ENCODE measurements at regions not wholly inside any gene's neighbourhood (a gene's known extent, or its start where the extent isn't known, plus 50 kb on each side); places are given as distances from the start of the nearest gene placed in this dataset.
A peak's percentile ranks its signal among the peaks of the same experiment; 100 is the strongest.

DNA sequence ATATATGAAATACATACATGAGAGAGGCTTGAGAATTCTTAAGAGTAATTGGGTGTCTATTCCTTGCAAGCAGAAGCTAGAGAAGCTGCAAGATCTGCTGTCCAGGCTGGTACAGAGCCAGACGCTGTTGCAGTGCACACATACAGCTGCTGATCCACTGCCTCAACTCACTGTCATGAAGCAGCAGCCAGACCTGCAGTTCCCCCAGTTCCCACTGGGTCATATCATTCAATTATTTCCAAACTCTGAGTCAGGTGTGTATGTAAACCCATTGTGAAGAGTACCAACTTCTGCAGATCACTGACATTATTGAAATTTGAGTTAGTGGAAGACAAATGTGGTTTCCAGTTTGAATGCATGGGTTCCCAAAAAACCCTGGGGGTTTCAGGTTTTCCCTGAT lies 1212.8 kb upstream of the ADGRL3 start:
- TF ChIP-seq, protein P1, sequence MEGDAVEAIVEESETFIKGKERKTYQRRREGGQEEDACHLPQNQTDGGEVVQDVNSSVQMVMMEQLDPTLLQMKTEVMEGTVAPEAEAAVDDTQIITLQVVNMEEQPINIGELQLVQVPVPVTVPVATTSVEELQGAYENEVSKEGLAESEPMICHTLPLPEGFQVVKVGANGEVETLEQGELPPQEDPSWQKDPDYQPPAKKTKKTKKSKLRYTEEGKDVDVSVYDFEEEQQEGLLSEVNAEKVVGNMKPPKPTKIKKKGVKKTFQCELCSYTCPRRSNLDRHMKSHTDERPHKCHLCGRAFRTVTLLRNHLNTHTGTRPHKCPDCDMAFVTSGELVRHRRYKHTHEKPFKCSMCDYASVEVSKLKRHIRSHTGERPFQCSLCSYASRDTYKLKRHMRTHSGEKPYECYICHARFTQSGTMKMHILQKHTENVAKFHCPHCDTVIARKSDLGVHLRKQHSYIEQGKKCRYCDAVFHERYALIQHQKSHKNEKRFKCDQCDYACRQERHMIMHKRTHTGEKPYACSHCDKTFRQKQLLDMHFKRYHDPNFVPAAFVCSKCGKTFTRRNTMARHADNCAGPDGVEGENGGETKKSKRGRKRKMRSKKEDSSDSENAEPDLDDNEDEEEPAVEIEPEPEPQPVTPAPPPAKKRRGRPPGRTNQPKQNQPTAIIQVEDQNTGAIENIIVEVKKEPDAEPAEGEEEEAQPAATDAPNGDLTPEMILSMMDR (IDR thresholded peaks at IDR 0.05; ENCODE audit: low read depth, low read length, missing control alignments): no peak
- DNase-seq: no peak
- Histone ChIP-seq H3K4me3 (ENCODE audit: low read depth, low read length) (no peak overlapping the region), H3K27ac (no peak overlapping the region), H3K27me3 (replicated peaks) (no peaks in the 10 kb centered on the region), H3K36me3 (replicated peaks) (no peaks in the 10 kb centered on the region)
- in situ Hi-C loops (cut with HindIII; ENCODE audit: low pct_ligation_motif_present, low sequenced_read_pairs): no loop called here

DNA sequence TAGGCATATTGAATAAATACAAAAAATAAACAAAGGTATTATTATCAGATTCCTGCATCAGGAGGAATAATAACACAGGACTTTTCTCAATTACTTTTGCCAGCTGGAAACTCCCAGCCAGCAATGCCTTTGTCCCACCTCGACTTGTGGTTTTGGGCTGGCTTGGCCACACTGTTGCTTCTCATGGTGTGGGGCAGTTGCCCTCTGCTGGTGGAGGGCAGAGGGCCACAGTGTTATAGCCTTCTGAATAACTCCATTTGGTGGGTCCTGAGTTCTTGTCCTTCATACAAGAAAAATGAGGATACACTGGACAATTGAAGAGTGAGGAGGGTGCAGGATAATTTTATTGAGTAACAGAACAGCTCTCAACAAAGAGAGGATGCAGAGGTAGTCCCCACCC lies 1206.0 kb upstream of the ADGRL3 start:
- Histone ChIP-seq H3K36me3 (replicated peaks) (no peaks in the 10 kb centered on the region), H3K4me3 (ENCODE audit: low read depth, low read length) (no peak overlapping the region), H3K27me3 (replicated peaks) (no peaks in the 10 kb centered on the region), H3K27ac (no peak overlapping the region)
- no peak for DNase-seq
- TF ChIP-seq, protein P1 (IDR thresholded peaks at IDR 0.05; ENCODE audit: low read depth, low read length, missing control alignments): peak; percentile 8
- in situ Hi-C loops (cut with HindIII; ENCODE audit: low pct_ligation_motif_present, low sequenced_read_pairs): no loop called here

DNA sequence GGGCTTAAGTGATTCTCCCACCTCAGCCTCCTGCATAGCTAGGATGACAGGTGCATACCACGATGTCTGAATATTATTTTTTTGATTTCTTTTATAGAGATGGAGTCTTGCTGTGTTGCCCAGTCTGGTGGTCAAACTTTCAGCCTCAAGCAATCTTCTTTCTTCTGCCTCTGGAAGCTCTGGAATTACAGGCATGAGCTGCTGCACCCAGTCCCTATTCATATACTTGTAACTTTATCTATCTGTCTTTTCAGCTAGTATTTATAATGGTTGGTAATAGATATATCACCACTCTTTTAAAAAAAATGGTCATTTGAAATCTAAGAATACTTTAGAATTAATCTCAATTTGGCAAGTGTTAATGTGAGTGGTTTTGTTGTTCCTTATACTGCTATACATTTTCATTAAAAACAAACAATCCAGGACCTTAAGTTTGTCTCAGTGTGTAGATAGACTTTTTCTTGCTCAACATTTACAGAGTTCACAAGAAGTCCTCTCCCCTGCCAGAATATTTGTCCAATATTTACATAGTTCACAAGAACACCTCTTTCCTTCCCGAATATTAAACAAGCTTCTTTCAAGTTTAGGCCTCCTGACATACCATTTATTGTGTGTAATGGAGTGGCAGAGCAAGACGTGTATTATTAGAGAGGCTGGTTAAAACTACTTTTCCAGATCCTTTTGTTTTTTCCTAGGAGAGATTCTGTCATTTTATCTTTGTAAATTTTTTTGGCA lies 1197.4 kb upstream of the ADGRL3 start:
- in situ Hi-C loops (cut with HindIII; ENCODE audit: low pct_ligation_motif_present, low sequenced_read_pairs): no loop called here
- no peak for DNase-seq
- TF ChIP-seq, protein P1 (IDR thresholded peaks at IDR 0.05; ENCODE audit: low read depth, low read length, missing control alignments): no peak
- no peak overlapping the region for H3K27ac ChIP-seq
- H3K4me3 ChIP-seq (ENCODE audit: low read depth, low read length): no peak overlapping the region
- no peaks in the 10 kb centered on the region for H3K36me3 ChIP-seq (replicated peaks)
- H3K27me3 ChIP-seq (replicated peaks): no peaks in the 10 kb centered on the region

DNA sequence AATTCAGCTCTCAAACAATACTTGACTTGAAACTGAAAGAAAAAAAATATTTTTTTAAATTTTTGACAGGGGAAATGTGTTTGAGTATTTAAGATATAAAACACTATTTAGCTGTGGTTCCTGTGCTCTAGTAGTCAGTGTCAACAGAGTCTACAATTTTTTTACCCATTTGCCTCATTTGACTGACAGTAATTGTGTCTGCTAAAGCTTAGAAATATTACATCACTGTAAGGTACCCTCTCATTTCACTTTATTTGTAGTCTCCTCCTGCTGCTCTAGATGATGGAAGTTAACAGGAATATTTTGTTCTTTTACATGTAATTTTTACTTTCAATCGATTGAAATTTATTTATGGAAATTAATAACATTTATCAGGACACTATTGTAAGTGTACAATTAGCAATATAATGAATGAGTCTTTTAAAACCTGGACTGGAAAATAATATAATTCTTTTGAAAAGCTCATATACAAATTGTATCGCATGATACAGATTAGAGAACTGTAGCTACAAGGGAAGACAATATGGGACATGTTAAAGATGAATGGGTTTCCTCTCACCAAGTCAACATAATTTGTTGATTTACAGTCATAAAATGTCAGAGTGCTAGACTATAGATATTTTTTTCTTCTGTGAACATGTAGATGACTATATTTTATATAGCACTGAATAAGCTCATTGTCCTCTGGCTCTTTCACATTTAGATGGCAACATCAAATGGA lies 1186.5 kb upstream of the ADGRL3 start:
- H3K27me3 ChIP-seq (replicated peaks): no peaks in the 10 kb centered on the region
- no peak overlapping the region for H3K4me3 ChIP-seq (ENCODE audit: low read depth, low read length)
- no peak for DNase-seq
- H3K36me3 ChIP-seq (replicated peaks): no peaks in the 10 kb centered on the region
- TF ChIP-seq, protein P1 (IDR thresholded peaks at IDR 0.05; ENCODE audit: low read depth, low read length, missing control alignments): no peak
- in situ Hi-C loops (cut with HindIII; ENCODE audit: low pct_ligation_motif_present, low sequenced_read_pairs): no loop called here
- H3K27ac ChIP-seq: no peak overlapping the region

DNA sequence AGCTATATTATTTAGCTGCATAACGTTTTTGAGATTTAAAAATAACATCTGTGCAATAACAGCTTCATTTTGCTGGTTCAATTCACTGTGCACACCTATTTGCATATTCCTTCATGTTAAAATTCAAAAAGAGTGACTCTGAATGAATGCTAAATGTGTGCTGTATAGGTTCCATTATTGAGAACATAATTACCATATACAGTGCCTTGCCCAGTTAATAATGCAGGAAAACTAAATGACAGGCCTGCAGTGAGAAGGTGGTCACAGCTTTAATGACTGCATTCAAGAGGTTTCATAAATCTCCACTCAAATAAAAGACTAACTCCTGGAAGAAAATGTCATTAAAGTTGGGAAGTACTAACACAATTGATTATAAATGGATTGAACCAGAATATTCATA lies 1183.2 kb upstream of the ADGRL3 start:
- in situ Hi-C loops (cut with HindIII; ENCODE audit: low pct_ligation_motif_present, low sequenced_read_pairs): no loop called here
- H3K4me3 ChIP-seq (ENCODE audit: low read depth, low read length): no peak overlapping the region

More for the DNA sequence above, 1183.2 kb upstream of the ADGRL3 start:
- DNase-seq: no peak
- Histone ChIP-seq H3K27me3 (replicated peaks) (no peaks in the 10 kb centered on the region), H3K36me3 (replicated peaks) (no peaks in the 10 kb centered on the region), H3K27ac (no peak overlapping the region)
- TF ChIP-seq, protein P1 (IDR thresholded peaks at IDR 0.05; ENCODE audit: low read depth, low read length, missing control alignments): no peak
